ENCODE measurements at regions not wholly inside any gene's neighbourhood (a gene's known extent, or its start where the extent isn't known, plus 50 kb on each side); places are given as distances from the start of the nearest gene placed in this dataset.

DNA sequence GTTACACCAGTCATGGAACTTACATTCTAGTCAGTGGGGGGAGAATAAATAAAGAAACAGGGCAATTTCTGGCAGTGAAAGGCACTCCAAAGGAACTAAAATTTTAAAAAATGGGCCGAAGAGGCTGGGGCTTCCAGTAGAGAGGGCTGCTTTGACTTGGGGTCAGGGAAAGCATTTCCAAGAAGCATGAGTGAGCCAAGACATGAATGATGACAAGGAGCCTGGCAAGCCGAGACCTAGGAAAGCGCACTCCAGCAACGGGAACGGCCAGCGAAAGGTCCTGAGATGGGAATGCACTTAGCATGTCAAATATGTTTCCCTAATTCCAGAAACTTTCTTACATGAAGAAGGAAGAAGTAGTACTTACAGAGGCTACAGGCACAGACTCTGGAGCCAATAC, 95.4 kb upstream of the NGF start:
- Histone ChIP-seq H3K4me1 (peaks cover 6% of the 10 kb centered on the region), H3K9ac (no peak overlapping the region), H3K79me2 (no peaks in the 10 kb centered on the region), H3K27ac (no peak overlapping the region), H3K36me3 (ENCODE audit: control insufficient read depth, insufficient read depth, low read length) (no peaks in the 10 kb centered on the region), H3K27me3 (ENCODE audit: control insufficient read depth, insufficient read depth, low read length) (no peaks in the 10 kb centered on the region), H3K4me3 (ENCODE audit: low read depth, low read length) (no peak overlapping the region), H3K4me2 (ENCODE audit: low read length) (no peak overlapping the region), H3K9me3 (ENCODE audit: control insufficient read depth, low read length) (no peaks in the 10 kb centered on the region), H2AFZ (no peak overlapping the region)
- TF ChIP-seq, protein P1, sequence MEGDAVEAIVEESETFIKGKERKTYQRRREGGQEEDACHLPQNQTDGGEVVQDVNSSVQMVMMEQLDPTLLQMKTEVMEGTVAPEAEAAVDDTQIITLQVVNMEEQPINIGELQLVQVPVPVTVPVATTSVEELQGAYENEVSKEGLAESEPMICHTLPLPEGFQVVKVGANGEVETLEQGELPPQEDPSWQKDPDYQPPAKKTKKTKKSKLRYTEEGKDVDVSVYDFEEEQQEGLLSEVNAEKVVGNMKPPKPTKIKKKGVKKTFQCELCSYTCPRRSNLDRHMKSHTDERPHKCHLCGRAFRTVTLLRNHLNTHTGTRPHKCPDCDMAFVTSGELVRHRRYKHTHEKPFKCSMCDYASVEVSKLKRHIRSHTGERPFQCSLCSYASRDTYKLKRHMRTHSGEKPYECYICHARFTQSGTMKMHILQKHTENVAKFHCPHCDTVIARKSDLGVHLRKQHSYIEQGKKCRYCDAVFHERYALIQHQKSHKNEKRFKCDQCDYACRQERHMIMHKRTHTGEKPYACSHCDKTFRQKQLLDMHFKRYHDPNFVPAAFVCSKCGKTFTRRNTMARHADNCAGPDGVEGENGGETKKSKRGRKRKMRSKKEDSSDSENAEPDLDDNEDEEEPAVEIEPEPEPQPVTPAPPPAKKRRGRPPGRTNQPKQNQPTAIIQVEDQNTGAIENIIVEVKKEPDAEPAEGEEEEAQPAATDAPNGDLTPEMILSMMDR (IDR thresholded peaks at IDR 0.05): no peak

DNA sequence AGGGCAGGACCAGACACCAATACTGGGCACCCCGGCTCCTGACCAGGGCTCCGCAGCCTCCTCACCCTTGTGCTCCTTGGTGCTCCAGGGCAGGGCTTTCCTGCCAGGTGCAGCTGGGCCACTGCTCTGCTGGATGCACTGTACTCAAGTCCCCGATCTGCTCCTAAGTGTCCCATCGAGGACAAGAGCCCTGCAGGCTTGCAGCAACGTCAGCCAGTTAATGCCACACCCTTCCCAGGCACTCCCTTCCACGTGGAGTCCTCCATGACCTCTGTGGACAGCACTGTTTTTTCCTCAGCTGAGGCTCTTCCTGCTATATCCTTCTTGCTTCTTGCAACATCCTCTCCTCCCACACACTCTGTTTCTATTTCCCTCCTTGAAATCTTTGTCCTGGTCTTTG, 94.0 kb upstream of the NGF start:
- Histone ChIP-seq H3K27me3 (ENCODE audit: control insufficient read depth, insufficient read depth, low read length) (no peaks in the 10 kb centered on the region), H3K36me3 (ENCODE audit: control insufficient read depth, insufficient read depth, low read length) (no peaks in the 10 kb centered on the region), H3K4me1 (peaks cover 4% of the 10 kb centered on the region), H3K4me3 (ENCODE audit: low read depth, low read length) (no peak overlapping the region), H3K9me3 (ENCODE audit: control insufficient read depth, low read length) (no peaks in the 10 kb centered on the region), H3K27ac (no peak overlapping the region), H3K9ac (no peak overlapping the region), H2AFZ (no peak overlapping the region), H3K4me2 (ENCODE audit: low read length) (no peak overlapping the region), H3K79me2 (no peaks in the 10 kb centered on the region)
- TF ChIP-seq, protein P1 (IDR thresholded peaks at IDR 0.05): no peak

DNA sequence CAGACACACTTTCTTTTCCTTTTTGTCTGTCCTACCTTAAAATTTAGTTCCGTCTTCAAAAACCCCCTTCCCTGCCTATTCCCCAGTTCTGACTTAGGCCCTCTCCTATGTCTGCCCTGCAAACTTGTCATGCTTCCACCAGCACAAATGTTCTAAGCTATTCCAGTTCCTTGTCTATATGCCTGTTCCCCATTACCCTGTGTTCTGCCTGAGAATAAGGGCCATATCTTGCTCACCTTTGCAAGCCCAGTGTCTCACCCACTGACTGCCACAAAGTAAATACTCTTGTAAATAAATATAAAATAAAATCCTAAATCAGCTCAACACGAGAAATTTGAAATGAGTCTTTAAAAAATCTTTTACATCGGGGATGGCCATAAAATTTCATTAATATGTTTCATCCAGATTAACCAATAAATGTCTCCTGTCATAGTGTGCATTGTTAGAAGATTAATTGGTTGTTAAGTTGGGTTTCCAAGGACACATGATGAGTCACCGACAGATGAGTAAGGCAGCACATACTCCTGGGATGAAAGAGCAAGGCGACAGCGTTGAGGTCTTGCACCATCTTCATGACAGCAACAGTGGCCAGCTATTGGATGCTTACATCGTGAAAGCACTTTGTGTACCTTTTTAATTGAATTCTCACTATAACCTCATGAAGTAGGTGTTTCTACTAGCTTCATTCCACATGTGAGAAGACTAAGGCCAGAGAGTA, 92.6 kb upstream of the NGF start:
- Histone ChIP-seq H3K4me1 (peaks cover 4% of the 10 kb centered on the region), H3K27ac (no peak overlapping the region), H3K4me2 (ENCODE audit: low read length) (no peak overlapping the region), H3K4me3 (ENCODE audit: low read depth, low read length) (no peak overlapping the region), H2AFZ (no peak overlapping the region), H3K36me3 (ENCODE audit: control insufficient read depth, insufficient read depth, low read length) (no peaks in the 10 kb centered on the region), H3K9ac (no peak overlapping the region), H3K79me2 (no peaks in the 10 kb centered on the region), H3K27me3 (ENCODE audit: control insufficient read depth, insufficient read depth, low read length) (no peaks in the 10 kb centered on the region), H3K9me3 (ENCODE audit: control insufficient read depth, low read length) (no peaks in the 10 kb centered on the region)
- TF ChIP-seq, protein P1 (IDR thresholded peaks at IDR 0.05): no peak

DNA sequence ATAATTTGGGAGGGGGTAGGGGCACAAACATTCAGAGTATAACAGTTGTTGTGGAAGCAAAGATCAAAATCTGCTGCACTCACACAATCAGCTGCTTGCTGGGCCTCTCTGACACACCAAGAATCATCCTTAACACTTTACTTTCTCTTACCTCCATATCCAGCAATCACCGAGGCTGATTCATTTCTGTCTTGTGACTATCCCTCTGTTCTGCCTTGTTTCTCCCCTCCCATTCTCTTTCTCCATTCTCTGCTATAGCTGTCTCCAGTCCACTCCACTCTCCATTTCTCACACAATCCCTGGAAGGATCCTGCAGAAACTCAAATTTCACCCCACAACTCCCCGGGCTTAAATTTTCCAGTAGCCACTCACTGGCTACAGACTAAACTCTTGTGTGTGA, 91.8 kb upstream of the NGF start:
- Histone ChIP-seq H3K4me1 (peaks cover 4% of the 10 kb centered on the region), H3K4me3 (ENCODE audit: low read depth, low read length) (no peak overlapping the region), H3K27me3 (ENCODE audit: control insufficient read depth, insufficient read depth, low read length) (no peaks in the 10 kb centered on the region), H3K4me2 (ENCODE audit: low read length) (no peak overlapping the region), H3K36me3 (ENCODE audit: control insufficient read depth, insufficient read depth, low read length) (no peaks in the 10 kb centered on the region), H2AFZ (peak overlapping the region; percentile 42), H3K79me2 (no peaks in the 10 kb centered on the region), H3K9ac (no peak overlapping the region), H3K27ac (no peak overlapping the region), H3K9me3 (ENCODE audit: control insufficient read depth, low read length) (no peaks in the 10 kb centered on the region)
- TF ChIP-seq, protein P1 (IDR thresholded peaks at IDR 0.05): no peak

DNA sequence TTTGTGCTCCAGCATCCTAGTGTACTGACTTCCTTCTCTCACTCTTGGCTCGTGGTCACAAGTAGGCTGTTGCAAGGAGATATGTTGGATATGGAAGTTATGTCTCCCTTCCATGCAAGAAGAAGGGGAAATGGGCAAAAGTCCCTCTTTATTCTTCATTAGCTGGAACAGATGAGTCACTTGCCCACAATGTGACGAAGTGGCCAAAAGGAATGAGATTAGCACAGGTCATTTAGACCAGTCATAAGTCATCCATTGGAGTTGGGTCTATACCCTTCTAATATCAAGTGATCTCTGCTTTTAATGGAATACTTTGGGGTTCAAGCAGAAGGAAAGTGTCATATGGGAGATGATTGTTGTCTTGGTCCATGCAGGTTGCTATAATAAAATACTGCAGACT, 91.2 kb upstream of the NGF start:
- Histone ChIP-seq H3K36me3 (ENCODE audit: control insufficient read depth, insufficient read depth, low read length) (no peaks in the 10 kb centered on the region), H3K27ac (no peak overlapping the region), H2AFZ (no peak overlapping the region), H3K4me1 (peaks cover 4% of the 10 kb centered on the region), H3K4me3 (ENCODE audit: low read depth, low read length) (no peak overlapping the region), H3K9me3 (ENCODE audit: control insufficient read depth, low read length) (no peaks in the 10 kb centered on the region), H3K27me3 (ENCODE audit: control insufficient read depth, insufficient read depth, low read length) (no peaks in the 10 kb centered on the region), H3K4me2 (ENCODE audit: low read length) (no peak overlapping the region), H3K9ac (no peak overlapping the region), H3K79me2 (no peaks in the 10 kb centered on the region)
- TF ChIP-seq, protein P1 (IDR thresholded peaks at IDR 0.05): no peak

Data from parathyroid adenoma (tissue), 2 donors.